B cell (primary cell): ENCODE measurements at regions not wholly inside any gene's neighbourhood (a gene's known extent, or its start where the extent isn't known, plus 50 kb on each side); places are given as distances from the start of the nearest gene placed in this dataset.

ENCODE experiments used
- EZH2 ChIP-seq: IDR thresholded peaks from 2 replicates; pipeline ENCODE4 v1.6.1; 2012; ENCODE audit warnings: borderline replicate concordance, low read depth, mild to moderate bottlenecking, moderate library complexity, low read length; ENCODE audit not compliant: insufficient read depth, poor library complexity, severe bottlenecking
- TF ChIP-seq, protein P1 (sequence below): fragments of 200-600 bp; IDR thresholded peaks from one replicate; pipeline ENCODE4 v1.8.0; 2022; ENCODE audit warnings: antibody characterized with exemption, mild to moderate bottlenecking

DNA sequence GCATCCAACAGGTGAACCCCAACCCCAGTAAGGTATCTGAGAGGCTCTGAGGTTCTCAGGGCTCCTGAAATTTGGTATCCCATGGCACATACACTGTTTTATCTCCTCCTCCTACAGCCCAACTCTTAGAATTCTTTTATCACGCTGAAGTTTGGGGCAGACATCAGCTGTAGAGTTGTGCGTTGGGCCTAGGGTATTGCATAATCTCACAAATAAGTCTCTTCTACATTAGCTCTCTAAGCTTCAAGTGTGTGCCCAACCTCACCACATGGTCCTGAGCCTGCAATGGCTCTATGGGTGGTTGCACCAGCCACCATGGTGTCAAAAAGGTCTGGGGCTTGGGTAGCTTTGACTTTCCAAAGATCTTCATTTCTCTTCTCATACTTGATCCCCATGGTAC is 603.0 kb downstream of the BUD13 start:
- TF ChIP-seq, protein P1, sequence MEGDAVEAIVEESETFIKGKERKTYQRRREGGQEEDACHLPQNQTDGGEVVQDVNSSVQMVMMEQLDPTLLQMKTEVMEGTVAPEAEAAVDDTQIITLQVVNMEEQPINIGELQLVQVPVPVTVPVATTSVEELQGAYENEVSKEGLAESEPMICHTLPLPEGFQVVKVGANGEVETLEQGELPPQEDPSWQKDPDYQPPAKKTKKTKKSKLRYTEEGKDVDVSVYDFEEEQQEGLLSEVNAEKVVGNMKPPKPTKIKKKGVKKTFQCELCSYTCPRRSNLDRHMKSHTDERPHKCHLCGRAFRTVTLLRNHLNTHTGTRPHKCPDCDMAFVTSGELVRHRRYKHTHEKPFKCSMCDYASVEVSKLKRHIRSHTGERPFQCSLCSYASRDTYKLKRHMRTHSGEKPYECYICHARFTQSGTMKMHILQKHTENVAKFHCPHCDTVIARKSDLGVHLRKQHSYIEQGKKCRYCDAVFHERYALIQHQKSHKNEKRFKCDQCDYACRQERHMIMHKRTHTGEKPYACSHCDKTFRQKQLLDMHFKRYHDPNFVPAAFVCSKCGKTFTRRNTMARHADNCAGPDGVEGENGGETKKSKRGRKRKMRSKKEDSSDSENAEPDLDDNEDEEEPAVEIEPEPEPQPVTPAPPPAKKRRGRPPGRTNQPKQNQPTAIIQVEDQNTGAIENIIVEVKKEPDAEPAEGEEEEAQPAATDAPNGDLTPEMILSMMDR: no peak
- TF ChIP-seq EZH2: no peak
